Stimulated activated CD4-positive, alpha-beta T cell treated with anti-CD3 and anti-CD28 coated beads, Interleukin-15, amount 100 ng/mL, for 24 hours (primary cell): ENCODE measurements at regions not wholly inside any gene's neighbourhood (a gene's known extent, or its start where the extent isn't known, plus 50 kb on each side); places are given as distances from the start of the nearest gene placed in this dataset.
"Not testable (repeated sequence)": the region's sequence is repeated elsewhere in the genome, so short reads cannot be mapped to it uniquely, and the experiment has no call there.

Experiments used
- DNase-seq: peaks from one replicate; pipeline ENCODE4 v3.0.0-alpha.2; 2020

GRCh38 chr1:230555814-230556213 lies 86.5 kb upstream of the COG2 start:
- no peak for DNase-seq

GRCh38 chr1:230552880-230553279 lies 89.4 kb upstream of the COG2 start:
- DNase-seq, result no peak

GRCh38 chr1:230550945-230551344 lies 91.3 kb upstream of the COG2 start:
- DNase-seq, result not testable (repeated sequence)

- DNase-seq, result no peak
Observed at GRCh38 chr1:230550428-230550827, 91.9 kb upstream of the COG2 start.

GRCh38 chr1:230549625-230550024 lies 92.7 kb upstream of the COG2 start:
- DNase-seq, result no peak

- no peak for DNase-seq
Observed at GRCh38 chr1:230548997-230549396, 93.3 kb upstream of the COG2 start.

- DNase-seq, result no peak
Observed at GRCh38 chr1:230548357-230548756, 93.9 kb upstream of the COG2 start.

GRCh38 chr1:230545181-230545580 lies 97.1 kb upstream of the COG2 start:
- no peak for DNase-seq

- DNase-seq, result no peak
Observed at GRCh38 chr1:230544758-230545157, 97.5 kb upstream of the COG2 start.

- DNase-seq, result no peak
Observed at GRCh38 chr1:230543085-230543484, 99.2 kb upstream of the COG2 start.

GRCh38 chr1:230542681-230543080 lies 99.6 kb upstream of the COG2 start:
- no peak for DNase-seq

- peak; percentile 12 for DNase-seq
Observed at GRCh38 chr1:230542054-230542453, 100.2 kb upstream of the COG2 start.

- DNase-seq, result no peak
Observed at GRCh38 chr1:230541306-230541705, 101.0 kb upstream of the COG2 start.

GRCh38 chr1:230540421-230541155 lies 101.7 kb upstream of the COG2 start:
- no peak for DNase-seq

GRCh38 chr1:230537456-230537855 lies 104.8 kb upstream of the COG2 start:
- DNase-seq, result no peak

GRCh38 chr1:230536641-230537155 lies 105.6 kb upstream of the COG2 start:
- DNase-seq, result no peak

GRCh38 chr1:230534224-230534623 lies 108.1 kb upstream of the COG2 start:
- DNase-seq, result no peak

GRCh38 chr1:230531103-230531502 lies 105.0 kb upstream of the PGBD5 start:
- no peak for DNase-seq

- no peak for DNase-seq
Observed at GRCh38 chr1:230519246-230519645, 93.1 kb upstream of the PGBD5 start.

GRCh38 chr1:230518511-230518910 lies 92.4 kb upstream of the PGBD5 start:
- DNase-seq, result no peak

GRCh38 chr1:230517786-230518185 lies 91.7 kb upstream of the PGBD5 start:
- no peak for DNase-seq

- DNase-seq, result no peak
Observed at GRCh38 chr1:230517326-230517725, 91.2 kb upstream of the PGBD5 start.

- no peak for DNase-seq
Observed at GRCh38 chr1:230516889-230517288, 90.8 kb upstream of the PGBD5 start.

GRCh38 chr1:230515451-230516145 lies 89.5 kb upstream of the PGBD5 start:
- no peak for DNase-seq
